Astrocyte of the spinal cord (primary cell): ENCODE measurements at regions not wholly inside any gene's neighbourhood (a gene's known extent, or its start where the extent isn't known, plus 50 kb on each side); places are given as distances from the start of the nearest gene placed in this dataset.

Source experiments
- DNase-seq: peaks from one replicate; pipeline ENCODE4 v3.0.0; 2011; ENCODE audit warnings: low read depth, low spot score
- H3K4me3 ChIP-seq: 2 replicates; pipeline ENCODE4 v1.5.1; 2011; ENCODE audit warnings: low read depth, mild to moderate bottlenecking, low read length, moderate library complexity
- CTCF ChIP-seq: IDR thresholded peaks from 2 replicates; pipeline ENCODE4 v1.5.1; 2012; ENCODE audit warnings: low read depth, mild to moderate bottlenecking, low read length, inconsistent platforms
- in situ Hi-C: cut with HindIII; loops from 2 replicates; pipeline ENCODE4 v1.10.0; 2017; ENCODE audit warnings: low sequenced_read_pairs

- H3K4me3 ChIP-seq = no peak overlapping the region
- peak; percentile 62 for DNase-seq
- no peak for TF ChIP-seq CTCF
- in situ Hi-C loops = no loop called here
These were observed 186.8 kb downstream of the LTN1 start for GRCh38 chr21:28805885-28806284.

- in situ Hi-C loops = no loop called here
- no peak for TF ChIP-seq CTCF
- DNase-seq = no peak
- H3K4me3 ChIP-seq = no peak overlapping the region
These were observed 188.5 kb downstream of the LTN1 start for GRCh38 chr21:28804089-28804670.

- DNase-seq = no peak
- H3K4me3 ChIP-seq = no peak overlapping the region
- in situ Hi-C loops = no loop called here
- TF ChIP-seq CTCF = no peak
These were observed 190.8 kb downstream of the LTN1 start for GRCh38 chr21:28801906-28802305.

- in situ Hi-C loops = no loop called here
- no peak for DNase-seq
These were observed 192.8 kb downstream of the LTN1 start for GRCh38 chr21:28799926-28800325.

GRCh38 chr21:28798798-28799197, 193.9 kb downstream of the LTN1 start:
- in situ Hi-C loops = no loop called here
- no peak for TF ChIP-seq CTCF
- no peak for DNase-seq
- H3K4me3 ChIP-seq = no peak overlapping the region

More at GRCh38 chr21:28799926-28800325, 192.8 kb downstream of the LTN1 start:
- H3K4me3 ChIP-seq = no peak overlapping the region
- TF ChIP-seq CTCF = no peak

- in situ Hi-C loops = no loop called here
- no peak for DNase-seq
- TF ChIP-seq CTCF = no peak
- H3K4me3 ChIP-seq = no peak overlapping the region
These were observed 197.4 kb downstream of the LTN1 start for GRCh38 chr21:28795251-28795650.
